22Rv1 (cell line): ENCODE measurements at regions not wholly inside any gene's neighbourhood (a gene's known extent, or its start where the extent isn't known, plus 50 kb on each side); places are given as distances from the start of the nearest gene placed in this dataset.

ENCODE experiments used
- H3K27ac ChIP-seq: fragments of 450-650 bp; 2 replicates; pipeline ENCODE4 v1.5.1; 2017
- ZFX ChIP-seq: fragments of 450-650 bp; IDR thresholded peaks from 2 replicates; pipeline ENCODE4 v1.6.1; 2017; ENCODE audit warnings: antibody characterized with exemption, borderline replicate concordance
- TF ChIP-seq, protein P1 (sequence below): fragments of 450-650 bp; IDR thresholded peaks from 2 replicates; pipeline ENCODE4 v1.5.1; 2017; ENCODE audit warnings: mild to moderate bottlenecking

DNA sequence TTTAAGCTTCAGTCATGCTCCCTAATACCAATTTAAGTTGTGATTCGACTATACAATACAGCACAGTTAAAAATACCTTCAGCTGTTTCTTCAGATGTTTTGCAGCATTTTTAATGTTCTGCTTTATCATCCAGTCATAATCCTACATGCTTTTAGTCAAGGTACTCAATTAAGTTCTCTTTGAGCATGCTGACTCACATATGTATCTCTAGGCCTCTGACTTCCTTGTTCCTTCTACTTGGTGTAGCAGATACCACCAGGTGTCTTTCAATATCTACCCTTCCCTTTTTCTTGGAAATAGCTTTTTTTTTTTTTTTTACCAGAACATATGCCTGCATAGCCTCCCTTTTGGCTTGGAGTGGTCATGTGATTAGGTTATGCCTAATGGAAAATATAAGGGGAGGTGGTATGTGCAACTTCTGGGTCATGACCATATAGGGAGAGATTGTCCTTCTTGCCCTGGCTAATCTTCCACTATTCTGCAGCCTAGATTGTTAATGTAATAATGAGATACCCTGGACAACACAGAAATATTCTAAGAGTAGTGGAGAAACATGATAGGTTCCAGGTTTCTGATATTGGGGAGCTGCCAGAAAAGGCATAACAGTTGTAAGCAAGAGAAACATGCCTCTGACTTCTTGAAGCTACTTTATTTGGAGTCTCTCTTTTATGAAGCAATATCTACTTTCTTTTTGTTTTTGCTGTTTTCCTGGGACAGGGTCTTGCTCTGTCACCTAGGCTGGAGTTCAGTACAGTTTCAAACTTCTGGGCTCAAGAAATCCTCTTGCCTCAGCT, 737.2 kb upstream of the SLIT2 start:
- no peak for TF ChIP-seq ZFX
- TF ChIP-seq, protein P1, sequence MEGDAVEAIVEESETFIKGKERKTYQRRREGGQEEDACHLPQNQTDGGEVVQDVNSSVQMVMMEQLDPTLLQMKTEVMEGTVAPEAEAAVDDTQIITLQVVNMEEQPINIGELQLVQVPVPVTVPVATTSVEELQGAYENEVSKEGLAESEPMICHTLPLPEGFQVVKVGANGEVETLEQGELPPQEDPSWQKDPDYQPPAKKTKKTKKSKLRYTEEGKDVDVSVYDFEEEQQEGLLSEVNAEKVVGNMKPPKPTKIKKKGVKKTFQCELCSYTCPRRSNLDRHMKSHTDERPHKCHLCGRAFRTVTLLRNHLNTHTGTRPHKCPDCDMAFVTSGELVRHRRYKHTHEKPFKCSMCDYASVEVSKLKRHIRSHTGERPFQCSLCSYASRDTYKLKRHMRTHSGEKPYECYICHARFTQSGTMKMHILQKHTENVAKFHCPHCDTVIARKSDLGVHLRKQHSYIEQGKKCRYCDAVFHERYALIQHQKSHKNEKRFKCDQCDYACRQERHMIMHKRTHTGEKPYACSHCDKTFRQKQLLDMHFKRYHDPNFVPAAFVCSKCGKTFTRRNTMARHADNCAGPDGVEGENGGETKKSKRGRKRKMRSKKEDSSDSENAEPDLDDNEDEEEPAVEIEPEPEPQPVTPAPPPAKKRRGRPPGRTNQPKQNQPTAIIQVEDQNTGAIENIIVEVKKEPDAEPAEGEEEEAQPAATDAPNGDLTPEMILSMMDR = no peak

GRCh38 chr4:19512086-19512485, 739.6 kb upstream of the SLIT2 start:
- H3K27ac ChIP-seq = no peak overlapping the region
- TF ChIP-seq, protein P1 = no peak
- no peak for TF ChIP-seq ZFX

More for the DNA sequence above, 737.2 kb upstream of the SLIT2 start:
- H3K27ac ChIP-seq = no peak overlapping the region

GRCh38 chr4:19510993-19511392, 740.7 kb upstream of the SLIT2 start:
- TF ChIP-seq ZFX = no peak
- TF ChIP-seq, protein P1 = no peak
- no peak overlapping the region for H3K27ac ChIP-seq

DNA sequence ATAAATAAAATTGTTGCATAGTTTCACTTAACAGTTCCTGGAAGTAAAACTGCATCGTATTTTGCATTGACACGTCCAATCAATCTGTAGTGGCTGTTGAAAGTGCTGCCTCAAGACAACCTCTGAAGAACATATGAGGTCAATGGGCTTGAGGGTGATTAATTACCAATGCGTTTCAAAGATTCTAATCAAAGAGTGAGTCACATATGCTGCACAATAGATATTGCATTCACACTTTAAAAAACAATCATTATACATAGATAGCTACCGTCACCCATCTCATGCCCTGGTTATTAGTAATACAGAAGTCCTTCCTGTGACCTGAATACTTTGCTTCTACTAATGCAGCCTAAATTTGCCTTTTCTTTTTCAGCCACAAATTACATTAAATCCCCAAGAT, 743.3 kb upstream of the SLIT2 start:
- TF ChIP-seq ZFX = no peak
- TF ChIP-seq, protein P1 = no peak
- no peak overlapping the region for H3K27ac ChIP-seq

- TF ChIP-seq, protein P1 = no peak
- TF ChIP-seq ZFX = no peak
Measured at GRCh38 chr4:19497705-19498104, 754.0 kb upstream of the SLIT2 start.

GRCh38 chr4:19496756-19497155, 754.9 kb upstream of the SLIT2 start:
- no peak overlapping the region for H3K27ac ChIP-seq
- TF ChIP-seq ZFX = no peak
- TF ChIP-seq, protein P1 = no peak

More at GRCh38 chr4:19497705-19498104, 754.0 kb upstream of the SLIT2 start:
- H3K27ac ChIP-seq = no peak overlapping the region

DNA sequence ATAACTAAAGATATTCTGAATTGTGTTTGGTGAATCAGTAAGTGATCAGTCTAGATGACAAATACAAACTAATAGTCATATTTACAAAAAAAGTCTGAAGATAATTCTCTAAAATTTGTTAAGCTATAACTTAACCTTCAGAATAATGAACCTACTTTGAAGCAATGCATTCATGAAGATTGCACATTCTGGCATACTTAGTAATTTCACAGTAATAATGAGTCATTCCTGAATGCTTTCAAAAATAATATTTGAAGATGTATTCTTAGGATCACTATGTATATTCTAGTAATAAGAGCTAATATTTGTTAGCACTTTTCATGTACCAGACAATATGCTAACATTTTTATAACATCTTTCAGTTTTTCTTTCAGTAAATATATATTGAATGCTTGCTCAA, 756.7 kb upstream of the SLIT2 start:
- TF ChIP-seq, protein P1 = no peak
- no peak for TF ChIP-seq ZFX
- no peak overlapping the region for H3K27ac ChIP-seq
